Gastrocnemius medialis (tissue), 4 donors: ENCODE measurements at regions not wholly inside any gene's neighbourhood (a gene's known extent, or its start where the extent isn't known, plus 50 kb on each side); places are given as distances from the start of the nearest gene placed in this dataset.

ENCODE experiments used
- CTCF ChIP-seq, 5 experiments: fragments of 450-650 bp in 3 of 5; fragments of 200-600 bp in 2 of 5; sonication (generic) in 2 of 5; IDR thresholded peaks in 4 of 5; conservative IDR thresholded peaks in 1 of 5; 1 replicate in 4 of 5; 2 replicates in 1 of 5; pipeline ENCODE4 v1.5.1; 2016 to 2019; ENCODE audit warnings: antibody characterized with exemption in 5 of 5, mild to moderate bottlenecking in 3 of 5, moderate library complexity in 3 of 5
- POLR2A ChIP-seq, 2 donors: fragments of 450-650 bp; IDR thresholded peaks; one replicate each; pipeline ENCODE4 v1.6.1; 2017; ENCODE audit warnings: antibody characterized with exemption in 2 of 2, mild to moderate bottlenecking in 2 of 2, moderate library complexity in 2 of 2

- TF ChIP-seq CTCF (IDR thresholded peaks at IDR 0.05 in 4 of 5, conservative IDR thresholded peaks at IDR 0.05 in 1 of 5) (no peak), POLR2A (IDR thresholded peaks at IDR 0.05) (no peak)
Measured at GRCh38 chr10:33529234-33529633, 194.8 kb upstream of the NRP1 start.
